WI38 (cell line): ENCODE measurements at regions not wholly inside any gene's neighbourhood (a gene's known extent, or its start where the extent isn't known, plus 50 kb on each side); places are given as distances from the start of the nearest gene placed in this dataset.
A peak's percentile ranks its signal among the peaks of the same experiment; 100 is the strongest.
"Not testable (repeated sequence)": the region's sequence is repeated elsewhere in the genome, so short reads cannot be mapped to it uniquely, and the experiment has no call there.

ENCODE experiments used
- H3K4me3 ChIP-seq: 2 replicates; pipeline ENCODE4 v1.5.1; 2011; ENCODE audit warnings: low read depth, mild to moderate bottlenecking, control low read depth, low read length
- TF ChIP-seq, protein P1 (sequence below): IDR thresholded peaks from 2 replicates; pipeline ENCODE4 v1.5.1; 2012; ENCODE audit warnings: low read depth, mild to moderate bottlenecking, control low read depth, low read length

DNA sequence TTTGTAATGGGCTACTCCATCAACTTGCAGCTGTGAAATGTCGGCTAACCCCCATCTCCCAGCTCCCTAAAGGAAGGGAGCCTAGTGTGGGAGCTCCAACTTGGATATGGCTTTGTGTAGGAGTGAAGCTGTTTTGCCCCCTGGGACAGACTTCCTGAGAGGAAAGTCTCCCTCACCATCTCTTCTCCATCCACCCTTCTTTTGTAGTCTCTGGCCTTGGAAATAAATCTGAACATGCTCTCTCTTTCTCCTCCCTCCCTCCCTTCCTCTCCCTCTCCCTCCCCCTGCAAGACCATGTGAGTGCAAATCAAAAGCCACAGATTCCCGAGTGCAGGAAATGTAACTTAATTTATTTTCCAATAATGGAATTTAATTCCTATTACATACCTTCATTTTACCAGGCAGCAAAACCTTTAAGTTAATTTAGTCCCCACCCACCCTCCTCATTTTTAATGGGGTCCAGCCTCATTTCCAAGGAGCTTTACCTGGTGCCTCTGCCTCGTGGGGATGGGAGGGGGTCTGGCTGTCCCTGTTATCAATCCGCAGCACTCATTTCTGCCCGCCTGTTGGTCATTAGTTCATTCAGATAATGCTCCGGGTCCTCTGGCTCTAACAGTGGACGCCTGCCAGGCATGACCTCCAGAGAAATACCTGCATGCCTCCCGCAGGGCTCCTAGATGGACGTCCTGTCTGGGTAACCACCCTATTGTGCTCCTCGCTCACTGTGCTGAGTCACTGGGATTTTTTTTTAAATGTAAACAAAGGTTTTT lies 122.9 kb upstream of the TAF11L2 start:
- peak overlapping the region; percentile 18 for H3K4me3 ChIP-seq
- TF ChIP-seq, protein P1, sequence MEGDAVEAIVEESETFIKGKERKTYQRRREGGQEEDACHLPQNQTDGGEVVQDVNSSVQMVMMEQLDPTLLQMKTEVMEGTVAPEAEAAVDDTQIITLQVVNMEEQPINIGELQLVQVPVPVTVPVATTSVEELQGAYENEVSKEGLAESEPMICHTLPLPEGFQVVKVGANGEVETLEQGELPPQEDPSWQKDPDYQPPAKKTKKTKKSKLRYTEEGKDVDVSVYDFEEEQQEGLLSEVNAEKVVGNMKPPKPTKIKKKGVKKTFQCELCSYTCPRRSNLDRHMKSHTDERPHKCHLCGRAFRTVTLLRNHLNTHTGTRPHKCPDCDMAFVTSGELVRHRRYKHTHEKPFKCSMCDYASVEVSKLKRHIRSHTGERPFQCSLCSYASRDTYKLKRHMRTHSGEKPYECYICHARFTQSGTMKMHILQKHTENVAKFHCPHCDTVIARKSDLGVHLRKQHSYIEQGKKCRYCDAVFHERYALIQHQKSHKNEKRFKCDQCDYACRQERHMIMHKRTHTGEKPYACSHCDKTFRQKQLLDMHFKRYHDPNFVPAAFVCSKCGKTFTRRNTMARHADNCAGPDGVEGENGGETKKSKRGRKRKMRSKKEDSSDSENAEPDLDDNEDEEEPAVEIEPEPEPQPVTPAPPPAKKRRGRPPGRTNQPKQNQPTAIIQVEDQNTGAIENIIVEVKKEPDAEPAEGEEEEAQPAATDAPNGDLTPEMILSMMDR, result no peak

DNA sequence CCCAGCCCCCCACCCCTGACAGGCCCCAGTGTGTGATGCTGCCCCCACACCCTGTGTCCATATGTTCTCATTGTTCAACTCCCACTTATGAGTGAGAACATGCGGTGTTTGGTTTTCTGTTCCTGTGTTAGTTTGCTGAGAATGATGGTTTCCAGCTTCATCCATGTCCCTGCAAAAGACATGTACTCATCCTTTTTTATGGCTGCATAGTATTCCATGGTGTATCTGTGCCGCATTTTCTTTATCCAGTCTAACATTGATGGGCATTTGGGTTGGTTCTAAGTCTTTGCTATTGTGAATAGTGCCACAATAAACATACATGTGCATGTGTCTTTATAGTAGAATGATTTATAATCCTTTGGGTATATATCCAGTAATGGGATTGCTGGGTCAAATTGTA lies 122.1 kb upstream of the TAF11L2 start:
- not testable (repeated sequence) for H3K4me3 ChIP-seq

DNA sequence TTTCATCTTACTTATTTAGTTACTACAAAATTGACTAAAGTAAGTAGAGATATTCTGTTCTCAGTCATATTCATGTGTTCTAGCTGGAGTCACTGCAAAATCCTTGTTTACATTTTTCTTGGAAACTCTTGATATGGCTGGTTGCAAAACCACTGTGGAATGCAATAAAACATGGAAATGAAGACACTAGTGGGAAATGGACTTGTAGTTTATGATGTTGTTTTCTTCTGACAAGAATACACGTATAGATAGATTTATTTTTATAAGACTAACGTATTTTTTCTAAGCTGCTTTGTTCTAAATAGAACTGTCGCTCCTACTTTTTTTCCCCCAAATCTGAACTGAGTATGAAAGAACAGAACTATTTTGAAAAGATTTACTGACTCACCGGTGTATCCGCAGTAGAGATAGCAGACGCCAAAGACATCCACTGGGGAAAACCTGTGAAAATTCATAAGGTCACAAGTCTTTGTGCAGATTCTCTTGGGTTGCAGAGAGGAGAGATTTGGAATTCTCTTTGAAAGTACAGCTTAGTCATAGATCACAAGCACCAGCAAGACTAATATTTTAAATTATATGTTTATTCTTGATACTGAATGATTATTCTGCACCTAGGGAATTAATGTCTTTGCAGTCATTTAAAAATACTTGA lies 119.6 kb upstream of the TAF11L2 start:
- TF ChIP-seq, protein P1, result no peak
- peak overlapping the region; percentile 27 for H3K4me3 ChIP-seq

DNA sequence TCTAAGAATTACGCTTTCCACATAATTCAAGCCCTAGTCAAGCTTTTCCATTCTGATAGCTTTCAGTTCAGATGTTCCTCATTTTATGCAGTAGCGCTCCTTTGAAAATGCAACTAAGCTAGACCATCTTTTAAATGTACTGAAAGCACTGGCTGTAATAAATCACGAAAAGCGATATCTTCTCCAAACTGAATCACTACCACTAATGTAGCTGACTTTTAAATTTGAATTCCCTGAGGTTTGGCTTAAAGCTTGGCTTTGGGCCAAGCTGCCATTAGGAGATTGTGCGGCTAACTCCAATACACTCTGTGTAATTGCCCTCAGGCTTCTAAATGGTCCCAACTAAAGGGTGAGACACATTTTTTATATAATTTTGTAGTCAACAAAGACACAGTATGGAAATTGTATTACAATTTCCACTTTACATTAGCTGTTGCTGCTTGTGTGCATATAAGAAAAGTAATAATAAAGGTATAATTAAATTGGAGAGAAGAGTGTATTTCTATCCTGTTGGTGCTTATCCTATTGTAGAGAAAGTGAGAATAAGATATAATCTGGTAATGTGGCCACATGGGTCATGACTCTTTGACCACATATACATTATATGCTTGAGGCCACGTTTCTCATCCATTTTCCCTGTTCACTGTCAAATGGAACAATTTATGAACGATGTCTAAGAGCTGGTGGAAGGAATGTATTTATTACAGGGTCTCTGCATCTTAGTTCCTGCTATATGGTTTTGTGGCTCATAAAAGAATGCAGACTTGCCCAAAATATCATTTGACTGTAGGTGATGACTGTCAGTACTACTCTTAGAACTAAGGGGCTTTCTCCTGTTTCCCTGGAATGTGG lies 118.7 kb upstream of the TAF11L2 start:
- TF ChIP-seq, protein P1, result no peak
- H3K4me3 ChIP-seq, result peak overlapping the region; percentile 0; the same call in 1 of the 2 replicates

DNA sequence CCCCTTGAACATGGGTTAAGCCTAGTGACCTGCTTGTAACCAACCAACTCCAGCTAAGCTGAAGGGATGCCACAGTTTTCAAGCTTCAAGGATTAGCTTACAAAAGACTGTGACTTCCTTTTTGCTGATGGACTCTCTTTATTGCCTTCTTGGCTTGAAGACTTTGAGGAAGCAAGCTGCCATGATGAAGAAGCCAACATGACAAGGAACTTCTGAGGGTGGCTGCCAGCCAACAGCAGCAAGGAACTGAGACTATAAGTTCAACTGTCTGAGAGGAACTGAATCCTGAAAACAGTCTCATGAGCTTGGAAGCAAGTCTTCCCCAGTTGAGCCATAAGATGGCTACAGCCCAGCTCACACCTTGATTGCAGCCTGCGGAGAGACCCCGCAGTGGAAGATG lies 116.1 kb upstream of the TAF11L2 start:
- no peak overlapping the region for H3K4me3 ChIP-seq
- TF ChIP-seq, protein P1, result no peak

DNA sequence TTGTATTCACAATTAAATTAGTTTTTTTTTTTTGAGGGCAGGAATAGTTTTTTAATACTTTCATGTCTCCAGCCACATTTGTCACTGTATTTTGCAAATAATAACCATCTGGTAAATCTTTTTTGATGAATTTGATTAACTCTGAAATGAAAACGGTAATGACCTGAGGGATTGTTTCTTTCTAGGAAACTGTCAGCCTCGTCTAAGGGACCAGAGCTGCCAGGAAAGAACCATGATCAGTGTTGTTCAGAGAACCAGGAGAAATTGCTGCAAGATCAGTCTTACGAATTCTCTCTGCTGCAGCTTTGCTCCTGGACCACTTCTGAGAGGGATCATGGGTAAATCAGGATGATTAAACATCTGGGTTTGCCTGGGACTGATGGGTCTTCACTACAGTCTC lies 114.5 kb upstream of the TAF11L2 start:
- TF ChIP-seq, protein P1, result no peak
- no peak overlapping the region for H3K4me3 ChIP-seq

DNA sequence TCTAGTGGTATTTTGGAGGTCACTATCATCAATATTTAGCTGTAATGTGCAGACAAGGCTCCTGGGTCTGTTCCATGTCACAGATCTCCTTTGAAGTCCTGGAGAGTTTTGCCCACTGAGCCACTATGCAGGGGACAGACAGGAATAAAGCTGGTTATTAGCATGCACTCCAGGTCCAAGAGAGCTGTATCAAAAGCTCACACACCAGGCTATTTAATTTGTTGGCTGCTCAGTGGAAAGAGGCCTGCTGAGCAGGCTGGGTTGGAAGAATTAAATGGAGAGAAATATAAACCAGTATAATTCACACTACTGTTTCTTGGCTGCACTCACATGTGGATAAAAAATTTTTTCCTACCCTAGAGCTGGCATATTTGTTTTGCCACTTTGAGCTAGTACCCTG lies 113.8 kb upstream of the TAF11L2 start:
- TF ChIP-seq, protein P1, result no peak
- no peak overlapping the region for H3K4me3 ChIP-seq
